HG03196 (cell line): ENCODE measurements at regions not wholly inside any gene's neighbourhood (a gene's known extent, or its start where the extent isn't known, plus 50 kb on each side); places are given as distances from the start of the nearest gene placed in this dataset.
"Not testable (repeated sequence)": the region's sequence is repeated elsewhere in the genome, so short reads cannot be mapped to it uniquely, and the experiment has no call there.

Experiments used
- ATAC-seq: cut with Tn5 transposase; IDR thresholded peaks from one replicate; pipeline ENCODE4 v1.9.1; 2021; ENCODE audit not compliant: unreplicated experiment

DNA sequence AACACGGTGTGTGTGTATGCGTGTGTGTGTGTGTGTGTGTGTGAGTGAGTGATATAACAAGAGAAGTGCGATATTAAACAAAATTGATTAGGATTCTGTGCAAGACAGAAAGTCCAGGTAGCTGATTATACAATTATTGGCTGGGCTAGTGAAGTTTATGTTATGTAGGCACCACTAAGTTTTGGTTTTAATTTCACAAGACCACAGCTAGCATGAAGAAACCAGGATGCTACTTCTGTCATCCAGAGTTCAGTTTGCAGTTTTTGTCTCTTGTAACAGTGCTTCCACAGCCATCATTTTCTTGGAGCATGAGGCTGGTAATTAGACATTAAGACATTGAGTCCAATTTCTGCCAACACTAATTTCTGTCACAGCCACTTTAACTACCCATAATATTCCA, 1590.2 kb upstream of the B3GALT2 start:
- no peak for ATAC-seq

- no peak for ATAC-seq
Measured at GRCh38 chr1:194774535-194774934, 1588.1 kb upstream of the B3GALT2 start.

DNA sequence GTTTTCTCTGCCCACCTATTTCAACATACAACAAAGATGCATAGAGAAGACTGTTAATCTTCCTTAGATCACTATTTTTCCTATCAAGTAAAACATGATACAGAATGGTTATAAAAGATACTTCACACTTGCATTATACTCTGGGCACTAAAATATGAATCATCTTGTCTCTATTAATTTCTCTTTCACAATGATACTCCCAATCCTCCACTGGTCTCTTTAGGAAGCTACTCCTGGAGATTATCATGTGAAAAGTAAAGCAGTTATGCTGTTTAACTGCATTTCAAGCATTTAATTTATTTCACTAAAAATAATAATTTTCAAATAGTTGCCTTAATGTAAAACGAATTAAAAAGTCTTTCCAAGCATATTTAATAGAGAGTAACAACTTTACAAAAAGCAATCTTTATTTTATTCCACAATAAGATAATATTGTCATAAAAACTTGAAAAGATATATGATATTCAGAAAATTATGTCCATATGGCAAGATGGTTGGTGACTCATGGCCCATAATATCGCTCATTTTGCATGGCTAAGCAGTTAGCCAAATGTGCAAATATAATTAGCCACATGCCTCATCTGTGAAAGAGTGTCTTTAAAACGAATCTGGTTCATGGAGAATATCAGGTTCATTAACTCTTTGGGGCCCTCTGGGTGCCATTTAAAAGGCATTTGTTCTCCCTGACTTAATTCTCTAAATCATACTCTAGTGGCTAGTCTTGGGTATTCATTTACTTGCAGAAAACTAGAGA, 1569.0 kb upstream of the B3GALT2 start:
- no peak for ATAC-seq

GRCh38 chr1:194738843-194739242, 1552.4 kb upstream of the B3GALT2 start:
- not testable (repeated sequence) for ATAC-seq

- ATAC-seq: no peak
Measured at GRCh38 chr1:194734970-194735369, 1548.6 kb upstream of the B3GALT2 start.

GRCh38 chr1:194731025-194731424, 1544.6 kb upstream of the B3GALT2 start:
- no peak for ATAC-seq

GRCh38 chr1:194730304-194730703, 1543.9 kb upstream of the B3GALT2 start:
- ATAC-seq: no peak

- ATAC-seq: no peak
Measured at GRCh38 chr1:194723067-194723466, 1536.7 kb upstream of the B3GALT2 start.

DNA sequence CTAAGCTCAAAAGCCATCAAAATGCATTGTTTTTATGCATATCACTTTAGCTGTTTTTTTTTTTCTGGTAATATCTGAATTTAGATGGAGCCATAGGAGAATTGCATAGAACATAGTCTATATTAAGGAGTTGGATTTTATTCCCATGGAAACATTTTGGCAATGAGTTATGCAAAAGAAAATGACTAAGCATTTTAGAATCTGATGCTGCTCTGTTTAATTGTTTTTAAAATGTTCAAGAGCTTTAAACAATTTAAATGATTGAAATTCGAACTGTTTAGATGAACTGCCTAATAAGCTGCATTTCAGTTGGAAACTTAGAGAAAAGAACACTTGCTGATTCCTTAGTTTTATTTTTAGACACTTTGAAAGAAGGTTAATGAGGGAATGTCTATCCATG, 1531.5 kb upstream of the B3GALT2 start:
- ATAC-seq: no peak

DNA sequence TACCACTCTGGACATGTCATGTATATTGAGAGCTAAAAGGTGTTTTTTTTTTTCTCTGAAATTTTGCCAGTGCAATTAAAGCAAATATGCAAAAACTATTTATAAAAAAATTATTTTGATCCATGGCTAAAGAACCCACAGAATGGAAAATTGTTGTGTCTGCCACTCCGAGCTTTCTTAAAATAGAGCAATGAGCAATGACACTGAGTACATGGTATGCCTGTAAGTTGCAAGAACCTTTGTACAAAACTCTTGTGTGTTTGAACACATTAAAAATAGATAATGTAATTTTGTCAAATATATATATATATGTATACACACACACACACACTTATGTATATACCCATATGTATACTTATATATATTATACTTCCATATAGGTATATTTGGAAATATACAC, 1530.9 kb upstream of the B3GALT2 start:
- no peak for ATAC-seq

DNA sequence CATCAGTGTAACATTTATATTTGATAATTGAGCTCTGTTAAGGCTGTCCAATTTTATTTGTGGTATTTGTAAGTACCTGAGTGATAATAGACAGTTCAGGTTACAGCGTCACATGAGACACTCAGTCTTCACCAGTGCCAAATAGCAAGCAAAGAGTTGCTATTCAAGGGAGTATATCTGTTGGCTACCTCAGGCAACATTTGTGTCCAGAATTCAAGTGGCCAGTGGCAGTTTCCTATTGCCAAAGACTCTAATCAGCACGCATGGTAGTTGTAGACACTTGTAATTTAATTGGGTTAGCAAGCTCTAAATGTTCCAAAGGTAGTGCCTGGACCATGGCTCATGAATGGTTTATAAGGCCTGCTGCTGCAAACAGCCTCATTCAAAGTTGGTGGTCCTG, 1524.3 kb upstream of the B3GALT2 start:
- ATAC-seq: no peak

GRCh38 chr1:194709439-194709838, 1523.0 kb upstream of the B3GALT2 start:
- ATAC-seq: no peak

DNA sequence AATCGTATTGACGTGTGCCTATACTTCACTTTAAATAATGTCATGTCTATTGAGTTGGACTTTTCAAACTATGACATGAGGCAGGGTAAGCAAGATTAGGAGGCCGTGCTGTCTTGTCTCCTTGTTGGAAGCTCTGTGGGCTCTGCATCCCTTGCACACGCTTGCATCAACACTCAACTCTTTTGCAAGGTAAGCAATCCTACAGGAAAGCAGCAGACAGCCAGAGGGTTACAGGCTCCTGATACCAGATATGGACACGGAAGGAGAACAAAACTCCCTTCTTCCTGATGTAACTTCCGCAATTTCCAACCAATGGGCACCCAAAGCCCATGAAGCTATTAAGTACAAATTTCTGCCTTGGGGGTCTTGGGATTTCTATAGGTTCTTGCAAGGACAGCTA, 1520.7 kb upstream of the B3GALT2 start:
- ATAC-seq: no peak

DNA sequence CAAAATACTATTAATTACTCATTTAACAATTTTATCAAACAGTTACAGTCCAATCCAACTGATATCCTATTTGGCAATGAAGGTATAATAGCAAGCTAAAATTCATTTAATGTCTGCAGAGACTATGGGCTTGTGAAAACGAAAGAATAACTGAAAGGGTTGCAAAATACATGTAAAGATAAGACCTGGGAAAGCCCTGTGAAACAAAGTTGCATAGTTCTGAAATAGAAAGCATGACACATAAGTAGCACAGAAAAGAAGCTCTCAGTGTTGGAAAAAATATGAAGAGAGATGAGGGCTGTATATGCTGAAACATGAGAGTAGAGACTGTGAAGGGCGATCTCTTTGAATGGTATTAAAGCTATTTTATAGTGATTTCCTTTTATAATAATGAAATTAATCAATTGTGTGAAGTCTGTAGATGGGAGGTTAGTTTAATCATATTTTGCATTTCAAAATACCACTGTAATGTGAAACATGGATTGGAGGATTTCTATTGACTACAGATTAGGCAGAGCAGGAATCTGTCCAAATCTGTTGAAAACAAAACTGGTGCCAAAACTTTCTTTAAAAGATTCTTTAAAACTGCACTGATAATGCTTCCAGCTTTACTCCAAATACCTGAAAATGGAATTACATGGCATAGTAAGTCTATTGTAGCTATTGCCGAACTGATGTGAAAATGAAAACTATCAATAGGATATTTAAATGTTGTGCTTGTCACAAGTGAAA, 1518.9 kb upstream of the B3GALT2 start:
- no peak for ATAC-seq

DNA sequence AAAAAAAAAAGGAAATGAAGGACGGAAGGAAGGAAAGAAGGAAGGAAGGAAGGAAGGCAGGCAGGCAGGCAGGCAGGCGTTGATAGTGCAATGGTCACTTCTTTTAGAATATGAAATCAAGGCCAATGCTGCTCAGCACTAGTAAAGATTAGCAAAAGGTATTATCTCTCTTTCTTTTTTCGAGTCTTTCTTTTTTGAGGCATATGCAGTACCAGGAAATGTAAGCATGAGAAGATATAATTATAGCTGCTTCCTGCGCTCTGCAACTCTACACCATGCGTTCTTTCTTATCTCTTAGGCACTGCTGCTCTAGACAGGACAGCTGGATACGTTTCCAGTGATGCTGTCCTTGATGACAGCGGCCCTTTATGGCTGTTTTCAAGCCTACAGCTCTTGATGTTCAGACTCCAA, 1512.5 kb upstream of the B3GALT2 start:
- no peak for ATAC-seq

GRCh38 chr1:194693244-194693643, 1506.8 kb upstream of the B3GALT2 start:
- no peak for ATAC-seq

- ATAC-seq: no peak
Measured at GRCh38 chr1:194684636-194685035, 1498.2 kb upstream of the B3GALT2 start.

DNA sequence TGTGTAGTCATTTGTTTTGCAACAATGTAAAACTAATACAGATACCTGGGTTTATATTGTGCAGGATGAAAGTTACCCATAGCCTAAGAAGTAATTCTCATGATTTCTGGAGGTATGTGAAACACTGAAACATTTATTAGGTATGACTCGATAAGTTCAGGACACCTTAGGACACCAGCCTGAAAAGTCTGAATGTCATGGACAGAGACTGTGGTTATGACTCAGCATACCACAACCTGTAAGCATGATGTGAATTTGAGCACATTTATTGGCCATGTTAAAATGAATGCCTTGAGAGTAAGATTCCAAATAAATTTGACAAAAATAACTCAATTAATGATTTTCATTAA, 1471.7 kb upstream of the B3GALT2 start:
- ATAC-seq: no peak

DNA sequence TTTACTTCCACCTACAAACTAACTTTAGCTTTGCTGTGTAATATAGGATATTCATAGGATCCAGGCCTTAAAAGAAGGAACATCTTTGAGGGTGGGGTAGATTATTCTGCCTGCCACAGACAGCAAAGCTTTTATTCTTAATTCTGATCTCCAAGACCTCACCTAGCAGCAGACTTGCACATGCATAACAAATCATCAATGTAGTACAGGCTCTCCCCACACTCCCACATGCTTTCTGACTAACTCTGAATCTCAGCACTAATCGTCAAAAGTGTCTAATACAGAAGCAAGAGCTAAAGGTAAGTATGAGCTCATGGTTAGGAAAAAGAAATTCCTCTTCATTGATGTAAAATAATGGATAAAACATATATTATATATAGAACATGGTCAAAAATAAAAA, 1468.5 kb upstream of the B3GALT2 start:
- ATAC-seq: no peak

DNA sequence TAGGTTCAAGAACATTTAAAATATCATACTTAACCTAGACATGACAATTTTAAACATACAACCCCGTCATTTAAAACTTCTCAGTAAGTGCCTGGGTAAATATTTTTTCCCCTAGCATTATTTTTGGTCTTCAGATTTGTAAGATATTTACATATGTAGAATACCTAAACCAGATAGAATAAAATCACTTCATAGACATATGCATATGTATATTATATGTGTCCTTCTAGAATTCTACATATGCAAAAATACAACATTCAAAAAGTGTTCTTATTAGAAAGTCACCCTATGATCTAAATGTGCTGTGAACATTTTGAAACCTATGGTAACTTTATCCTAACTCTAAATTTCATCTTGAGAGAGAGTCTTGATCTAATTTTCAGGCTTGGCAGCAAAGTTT, 1467.0 kb upstream of the B3GALT2 start:
- ATAC-seq: no peak

DNA sequence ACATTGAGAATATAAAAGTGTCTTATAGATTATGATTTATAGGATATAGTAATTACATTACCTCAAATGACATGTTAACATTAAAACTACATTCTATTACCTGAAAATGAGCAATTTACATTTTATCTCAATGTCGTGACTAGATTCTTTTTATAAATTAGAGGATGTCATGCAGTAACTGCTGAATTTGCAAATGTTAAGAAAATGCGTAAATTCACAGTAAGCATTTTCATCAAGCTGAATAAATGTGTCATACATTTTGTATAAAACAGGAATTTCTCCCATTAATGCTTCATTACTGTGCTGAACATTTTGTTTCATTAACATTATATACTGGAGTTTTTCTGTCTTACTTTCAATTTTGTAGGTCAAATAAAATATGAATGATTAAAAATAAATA, 1460.7 kb upstream of the B3GALT2 start:
- ATAC-seq: no peak

GRCh38 chr1:194644528-194644927, 1458.1 kb upstream of the B3GALT2 start:
- ATAC-seq: no peak

DNA sequence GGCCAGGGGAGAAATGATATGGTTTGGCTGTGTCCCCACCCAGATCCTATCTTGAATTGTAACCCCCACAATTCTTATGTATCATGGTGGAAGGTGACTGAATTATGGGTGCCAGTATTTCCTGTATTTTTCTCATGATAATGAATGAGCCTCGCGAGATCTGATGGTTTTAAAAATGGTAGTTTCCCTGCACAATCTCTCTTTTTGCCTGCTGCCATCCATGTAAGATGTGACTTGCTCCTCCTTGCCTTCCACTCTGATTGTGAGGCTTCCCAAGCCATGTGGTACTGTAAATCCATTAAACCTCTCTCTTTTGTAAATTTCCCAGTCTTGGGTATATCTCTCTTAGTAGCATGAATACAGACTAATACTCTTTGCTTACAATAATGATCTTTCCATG, 1453.9 kb upstream of the B3GALT2 start:
- no peak for ATAC-seq
